ENCODE measurements at regions not wholly inside any gene's neighbourhood (a gene's known extent, or its start where the extent isn't known, plus 50 kb on each side); places are given as distances from the start of the nearest gene placed in this dataset.
"Not testable (repeated sequence)": the region's sequence is repeated elsewhere in the genome, so short reads cannot be mapped to it uniquely, and the experiment has no call there.

DNA sequence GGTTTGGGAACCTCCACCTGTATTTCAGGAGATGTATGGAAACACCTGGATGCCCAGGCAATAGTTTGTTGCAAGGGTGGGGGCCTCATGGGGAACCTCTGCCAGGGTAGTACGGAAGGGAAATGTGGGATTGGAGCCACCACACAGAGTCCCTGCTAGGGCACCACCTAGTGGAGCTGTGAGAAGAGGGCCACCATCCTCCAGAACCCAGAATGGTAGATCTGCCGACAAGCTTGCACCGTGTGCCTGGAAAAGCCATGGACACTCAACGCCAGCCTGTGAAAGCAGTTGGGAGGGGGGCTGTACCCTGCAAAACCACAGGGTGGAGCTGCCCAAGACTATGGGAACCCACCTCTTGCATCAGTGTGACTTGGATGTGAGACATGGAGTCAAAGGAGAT is 407.2 kb downstream of the PSAT1 start:
- TF ChIP-seq, protein P1, sequence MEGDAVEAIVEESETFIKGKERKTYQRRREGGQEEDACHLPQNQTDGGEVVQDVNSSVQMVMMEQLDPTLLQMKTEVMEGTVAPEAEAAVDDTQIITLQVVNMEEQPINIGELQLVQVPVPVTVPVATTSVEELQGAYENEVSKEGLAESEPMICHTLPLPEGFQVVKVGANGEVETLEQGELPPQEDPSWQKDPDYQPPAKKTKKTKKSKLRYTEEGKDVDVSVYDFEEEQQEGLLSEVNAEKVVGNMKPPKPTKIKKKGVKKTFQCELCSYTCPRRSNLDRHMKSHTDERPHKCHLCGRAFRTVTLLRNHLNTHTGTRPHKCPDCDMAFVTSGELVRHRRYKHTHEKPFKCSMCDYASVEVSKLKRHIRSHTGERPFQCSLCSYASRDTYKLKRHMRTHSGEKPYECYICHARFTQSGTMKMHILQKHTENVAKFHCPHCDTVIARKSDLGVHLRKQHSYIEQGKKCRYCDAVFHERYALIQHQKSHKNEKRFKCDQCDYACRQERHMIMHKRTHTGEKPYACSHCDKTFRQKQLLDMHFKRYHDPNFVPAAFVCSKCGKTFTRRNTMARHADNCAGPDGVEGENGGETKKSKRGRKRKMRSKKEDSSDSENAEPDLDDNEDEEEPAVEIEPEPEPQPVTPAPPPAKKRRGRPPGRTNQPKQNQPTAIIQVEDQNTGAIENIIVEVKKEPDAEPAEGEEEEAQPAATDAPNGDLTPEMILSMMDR (conservative IDR thresholded peaks at IDR 0.05 in 1 of 2, IDR thresholded peaks at IDR 0.05 in 1 of 2; ENCODE audit: low read depth in 1 of 2, low read length in 2 of 2): not testable (repeated sequence)
- not testable (repeated sequence) for TF ChIP-seq EZH2 (IDR thresholded peaks at IDR 0.05; ENCODE audit: low read length, missing control alignments)
